Caki2 (cell line): ENCODE measurements at regions not wholly inside any gene's neighbourhood (a gene's known extent, or its start where the extent isn't known, plus 50 kb on each side); places are given as distances from the start of the nearest gene placed in this dataset.
"Not testable (repeated sequence)": the region's sequence is repeated elsewhere in the genome, so short reads cannot be mapped to it uniquely, and the experiment has no call there.

Source experiments
- DNase-seq: peaks from one replicate; pipeline ENCODE4 v3.0.0-alpha.2; 2015; ENCODE audit warnings: low read depth
- in situ Hi-C: cut with HindIII; loops from 2 replicates; pipeline ENCODE4 v1.10.0; 2016; ENCODE audit warnings: low sequenced_read_pairs, low pct_unique_long_range_greater_than_20kb, mixed read lengths

- in situ Hi-C loops, result no loop called here
- DNase-seq, result no peak
These were observed 165.3 kb downstream of the TMEM167A start for GRCh38 chr5:82911910-82912309.

- no peak for DNase-seq
- in situ Hi-C loops, result no loop called here
These were observed 166.3 kb downstream of the TMEM167A start for GRCh38 chr5:82910905-82911304.

GRCh38 chr5:82910491-82910890 lies 166.7 kb downstream of the TMEM167A start:
- DNase-seq, result no peak
- in situ Hi-C loops, result no loop called here

- no peak for DNase-seq
These were observed 167.4 kb downstream of the TMEM167A start for GRCh38 chr5:82909771-82910170.

GRCh38 chr5:82905986-82906385 lies 171.2 kb downstream of the TMEM167A start:
- no peak for DNase-seq
- in situ Hi-C loops, result no loop called here

More at GRCh38 chr5:82909771-82910170, 167.4 kb downstream of the TMEM167A start:
- in situ Hi-C loops, result no loop called here

GRCh38 chr5:82901281-82901888 lies 175.8 kb downstream of the TMEM167A start:
- DNase-seq, result no peak
- in situ Hi-C loops, result no loop called here

GRCh38 chr5:82894716-82895115 lies 182.5 kb downstream of the TMEM167A start:
- in situ Hi-C loops, result no loop called here
- DNase-seq, result no peak

GRCh38 chr5:82889088-82889487 lies 188.1 kb downstream of the TMEM167A start:
- no peak for DNase-seq
- in situ Hi-C loops, result no loop called here

- in situ Hi-C loops, result no loop called here
- peak; percentile 35 for DNase-seq
These were observed 190.3 kb downstream of the TMEM167A start for GRCh38 chr5:82886911-82887310.

GRCh38 chr5:82885627-82886389 lies 191.4 kb downstream of the TMEM167A start:
- in situ Hi-C loops, result no loop called here
- DNase-seq, result peak; percentile 78

- DNase-seq, result no peak
- in situ Hi-C loops, result no loop called here
These were observed 192.2 kb downstream of the TMEM167A start for GRCh38 chr5:82884821-82885471.

- in situ Hi-C loops, result no loop called here
- DNase-seq, result no peak
These were observed 194.9 kb downstream of the TMEM167A start for GRCh38 chr5:82882316-82882715.

GRCh38 chr5:82881571-82882174 lies 195.5 kb downstream of the TMEM167A start:
- in situ Hi-C loops, result no loop called here
- no peak for DNase-seq

- in situ Hi-C loops, result no loop called here
These were observed 198.1 kb downstream of the TMEM167A start for GRCh38 chr5:82879089-82879488.

GRCh38 chr5:82873452-82873851 lies 203.7 kb downstream of the TMEM167A start:
- in situ Hi-C loops, result no loop called here
- no peak for DNase-seq

More at GRCh38 chr5:82879089-82879488, 198.1 kb downstream of the TMEM167A start:
- DNase-seq, result no peak

- DNase-seq, in situ Hi-C loops: not testable (repeated sequence)
These were observed 204.6 kb downstream of the TMEM167A start for GRCh38 chr5:82872321-82873288.

- in situ Hi-C loops, result no loop called here
- no peak for DNase-seq
These were observed 211.6 kb downstream of the TMEM167A start for GRCh38 chr5:82865625-82866024.

- no peak for DNase-seq
- in situ Hi-C loops, result no loop called here
These were observed 213.9 kb downstream of the TMEM167A start for GRCh38 chr5:82863266-82863665.
